ENCODE measurements at regions not wholly inside any gene's neighbourhood (a gene's known extent, or its start where the extent isn't known, plus 50 kb on each side); places are given as distances from the start of the nearest gene placed in this dataset.

DNA sequence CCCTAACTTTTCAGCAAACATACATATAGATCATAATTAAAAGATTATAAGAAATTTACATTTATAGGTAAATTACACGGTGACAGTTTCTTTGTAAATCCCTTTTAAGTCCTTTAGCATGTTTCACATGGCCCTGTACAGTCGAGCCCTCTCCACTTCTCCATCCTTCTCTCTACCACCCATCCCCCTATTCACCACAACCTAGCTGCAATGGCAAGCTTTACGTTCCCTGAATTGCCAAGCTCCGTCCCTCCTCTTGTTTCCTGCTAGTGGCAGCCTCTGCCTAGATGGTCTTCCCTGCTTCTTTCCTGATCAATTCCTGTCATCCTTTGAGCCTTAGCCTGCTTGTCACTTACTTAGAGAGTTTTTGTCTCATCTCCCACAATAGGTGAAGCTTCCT, 116.2 kb downstream of the TMA16 start:
- DNase-seq: no peak
- Mint-ChIP-seq H3K4me1 (peaks cover 3% of the 10 kb centered on the region), H3K27ac (no peak overlapping the region), H3K4me3 (no peak overlapping the region), H3K9me3 (peaks cover under 1% of the 10 kb centered on the region), H3K27me3 (no peaks in the 10 kb centered on the region), H3K36me3 (no peaks in the 10 kb centered on the region)
- POLR2A ChIA-PET: no interaction called here
- ATAC-seq (ENCODE audit: low read depth): no peak

DNA sequence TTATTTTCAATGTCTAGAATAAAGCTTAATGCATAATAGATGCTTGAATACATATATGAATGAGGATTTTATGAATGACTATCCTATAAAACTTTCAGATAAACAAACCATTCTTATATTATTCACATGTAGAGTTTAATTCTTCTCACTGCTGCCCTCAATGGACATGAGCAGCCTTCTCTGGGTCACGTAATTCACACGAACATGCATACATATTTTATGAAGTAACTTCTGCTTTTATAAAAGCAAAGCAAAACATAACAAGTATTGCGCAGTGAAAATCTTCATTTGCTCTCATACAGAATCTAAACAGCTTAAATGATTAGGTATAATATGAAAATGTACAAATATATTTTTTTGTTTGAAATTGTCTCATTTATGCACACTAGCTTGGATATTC, 116.7 kb downstream of the TMA16 start:
- ATAC-seq (ENCODE audit: low read depth) (no peak), DNase-seq (no peak)
- no peak overlapping the region for H3K4me3 Mint-ChIP-seq
- no peaks in the 10 kb centered on the region for H3K9me3 Mint-ChIP-seq
- no peaks in the 10 kb centered on the region for H3K36me3 Mint-ChIP-seq
- no peaks in the 10 kb centered on the region for H3K27me3 Mint-ChIP-seq
- peaks cover 3% of the 10 kb centered on the region for H3K4me1 Mint-ChIP-seq
- POLR2A ChIA-PET: no interaction called here
- no peak overlapping the region for H3K27ac Mint-ChIP-seq

DNA sequence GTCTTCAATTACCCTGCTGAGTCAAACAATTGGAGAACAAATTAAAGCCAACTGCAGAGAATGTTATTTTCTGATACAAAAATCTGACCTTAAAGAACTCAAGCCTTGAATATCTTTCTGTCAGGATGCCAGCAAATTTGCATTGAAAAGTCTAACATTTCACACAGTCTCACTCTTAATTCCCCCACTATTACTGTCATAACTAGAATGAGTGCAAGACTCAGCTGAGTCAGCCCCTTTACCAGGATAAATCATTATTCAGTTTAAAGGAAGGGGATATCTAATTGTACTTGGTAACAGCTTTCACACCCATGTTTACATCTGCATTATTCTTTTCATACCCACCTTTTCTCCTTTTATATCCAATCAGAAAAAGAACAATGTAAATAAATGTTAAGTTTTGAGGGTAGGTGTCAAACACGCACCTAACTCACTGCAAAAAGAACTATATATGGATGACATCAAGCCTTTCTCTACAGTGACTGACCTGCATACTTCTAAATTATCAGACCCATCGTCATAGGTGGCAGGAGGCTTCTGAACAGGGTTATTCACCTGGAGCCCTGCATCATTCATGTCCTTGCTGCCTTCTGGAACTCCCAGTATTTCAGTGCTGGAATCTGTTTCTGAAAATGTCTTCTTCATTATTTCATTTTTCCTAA, 117.4 kb downstream of the TMA16 start:
- DNase-seq (no peak), ATAC-seq (ENCODE audit: low read depth) (no peak)
- Mint-ChIP-seq H3K4me3 (no peak overlapping the region), H3K27me3 (no peaks in the 10 kb centered on the region), H3K36me3 (no peaks in the 10 kb centered on the region), H3K4me1 (peaks cover 3% of the 10 kb centered on the region), H3K9me3 (no peaks in the 10 kb centered on the region), H3K27ac (no peak overlapping the region)
- POLR2A ChIA-PET: no interaction called here

DNA sequence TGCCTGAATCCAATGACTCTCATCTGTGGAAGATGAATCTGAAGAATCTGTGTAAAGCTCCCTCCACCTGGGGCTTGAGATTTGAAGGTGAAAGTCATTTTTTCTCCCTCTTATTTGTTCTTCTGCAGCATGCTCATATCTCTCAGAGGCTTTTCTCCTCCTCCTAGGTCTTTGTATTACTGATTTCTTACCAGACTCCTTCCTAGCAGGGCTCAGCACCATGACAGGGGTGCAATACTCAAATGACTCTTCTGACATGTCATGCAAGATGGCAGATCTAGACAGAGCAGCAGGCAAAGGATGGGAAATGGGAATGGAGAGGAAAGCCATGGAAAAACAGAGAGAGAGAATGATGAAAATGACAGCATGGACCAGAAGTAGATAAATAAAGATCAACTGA, 118.3 kb downstream of the TMA16 start:
- no peaks in the 10 kb centered on the region for H3K4me1 Mint-ChIP-seq
- no peaks in the 10 kb centered on the region for H3K27me3 Mint-ChIP-seq
- DNase-seq: no peak
- H3K9me3 Mint-ChIP-seq: no peaks in the 10 kb centered on the region
- H3K36me3 Mint-ChIP-seq: no peaks in the 10 kb centered on the region
- no peak overlapping the region for H3K27ac Mint-ChIP-seq
- POLR2A ChIA-PET: no interaction called here
- ATAC-seq (ENCODE audit: low read depth): no peak
- H3K4me3 Mint-ChIP-seq: no peak overlapping the region

DNA sequence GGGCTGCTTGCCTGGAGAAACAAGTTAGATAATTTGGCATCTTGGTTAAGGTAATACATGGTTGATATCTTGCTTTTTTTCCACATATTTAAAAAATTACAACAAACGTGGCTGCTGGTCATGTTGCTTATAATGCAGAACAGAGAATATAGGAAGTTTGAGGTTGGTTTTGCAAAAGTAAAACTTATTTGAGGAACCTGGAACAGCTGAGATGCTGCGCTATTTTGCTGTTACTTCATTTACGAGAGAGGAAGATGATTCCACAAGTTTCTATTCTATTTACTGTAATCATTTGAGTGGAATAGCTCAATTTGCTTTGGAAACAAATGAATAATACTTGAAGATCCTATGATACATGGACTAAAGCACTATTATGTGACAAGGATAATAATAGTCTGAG, 118.9 kb downstream of the TMA16 start:
- H3K9me3 Mint-ChIP-seq: no peaks in the 10 kb centered on the region
- H3K27ac Mint-ChIP-seq: no peak overlapping the region
- H3K36me3 Mint-ChIP-seq: no peaks in the 10 kb centered on the region
- DNase-seq (no peak), ATAC-seq (ENCODE audit: low read depth) (no peak)
- POLR2A ChIA-PET: no interaction called here
- H3K27me3 Mint-ChIP-seq: no peaks in the 10 kb centered on the region
- H3K4me3 Mint-ChIP-seq: no peak overlapping the region
- H3K4me1 Mint-ChIP-seq: no peaks in the 10 kb centered on the region

DNA sequence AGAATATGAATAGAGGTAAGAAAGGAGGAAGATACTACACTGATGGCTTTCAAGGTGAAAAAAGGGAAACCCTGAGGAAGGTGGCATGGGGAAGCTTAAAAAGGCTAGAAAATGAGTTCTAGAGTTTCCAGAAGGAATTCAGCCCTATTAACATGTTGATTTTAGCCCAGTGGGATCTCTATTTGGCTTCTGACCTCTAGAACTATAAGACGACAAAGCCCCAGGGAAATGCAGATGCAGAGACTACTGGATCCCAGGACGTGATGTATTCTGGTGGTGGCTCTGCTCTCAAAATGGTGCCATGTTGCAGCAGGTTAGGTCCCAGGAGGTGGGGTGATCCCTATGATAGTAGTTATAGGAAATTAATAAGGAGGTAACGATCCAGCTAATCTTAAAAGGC, 120.4 kb downstream of the TMA16 start:
- DNase-seq (no peak), ATAC-seq (ENCODE audit: low read depth) (no peak)
- Mint-ChIP-seq H3K27ac (no peak overlapping the region), H3K4me3 (no peak overlapping the region), H3K9me3 (no peaks in the 10 kb centered on the region), H3K36me3 (no peaks in the 10 kb centered on the region), H3K27me3 (no peaks in the 10 kb centered on the region), H3K4me1 (no peaks in the 10 kb centered on the region)
- POLR2A ChIA-PET: no interaction called here

DNA sequence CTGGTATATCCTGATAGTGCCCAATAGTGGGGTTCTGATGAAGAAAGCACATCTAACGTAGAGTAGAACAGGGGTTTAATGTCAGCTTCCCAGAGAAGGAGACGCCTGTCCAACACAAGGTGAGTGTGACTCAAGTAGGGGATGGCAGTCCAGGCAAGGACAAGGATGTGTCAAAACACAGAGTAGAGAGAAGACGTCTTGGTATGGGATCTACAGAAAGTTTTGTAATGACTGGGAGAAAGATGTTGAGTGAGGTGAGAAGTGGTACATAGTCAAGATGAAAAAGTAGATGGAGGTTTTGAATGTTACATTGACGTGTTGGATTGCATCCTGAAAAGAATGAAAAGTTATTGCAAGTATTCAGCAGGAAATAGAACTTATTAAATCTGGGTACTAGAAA, 124.4 kb downstream of the TMA16 start:
- Mint-ChIP-seq H3K36me3 (no peaks in the 10 kb centered on the region), H3K4me3 (no peak overlapping the region), H3K27me3 (no peaks in the 10 kb centered on the region), H3K4me1 (no peaks in the 10 kb centered on the region), H3K9me3 (no peaks in the 10 kb centered on the region), H3K27ac (no peak overlapping the region)
- DNase-seq: no peak
- ATAC-seq (ENCODE audit: low read depth): no peak
- POLR2A ChIA-PET: no interaction called here

DNA sequence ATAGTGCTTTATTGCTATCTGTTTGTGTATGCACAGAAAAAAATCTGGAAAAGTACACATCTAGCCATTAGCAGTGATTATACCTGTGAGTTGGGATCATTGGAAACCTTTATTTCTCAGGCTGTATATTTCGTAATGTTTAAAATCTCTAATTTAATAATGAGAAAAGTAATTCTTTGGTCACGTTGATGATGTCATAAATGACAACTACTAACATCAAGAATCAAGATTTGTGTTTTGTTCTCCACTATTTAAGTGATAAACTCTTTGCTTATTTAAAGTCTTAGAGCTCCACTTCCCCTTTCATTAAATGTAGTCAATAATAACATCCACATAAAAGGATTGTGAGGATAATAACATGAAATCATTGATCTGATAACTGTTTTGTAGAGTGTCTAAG, 126.2 kb downstream of the TMA16 start:
- no peaks in the 10 kb centered on the region for H3K27me3 Mint-ChIP-seq
- no peaks in the 10 kb centered on the region for H3K4me1 Mint-ChIP-seq
- POLR2A ChIA-PET: no interaction called here
- H3K27ac Mint-ChIP-seq: no peak overlapping the region
- DNase-seq (no peak), ATAC-seq (ENCODE audit: low read depth) (no peak)
- no peaks in the 10 kb centered on the region for H3K36me3 Mint-ChIP-seq
- no peaks in the 10 kb centered on the region for H3K9me3 Mint-ChIP-seq
- no peak overlapping the region for H3K4me3 Mint-ChIP-seq

DNA sequence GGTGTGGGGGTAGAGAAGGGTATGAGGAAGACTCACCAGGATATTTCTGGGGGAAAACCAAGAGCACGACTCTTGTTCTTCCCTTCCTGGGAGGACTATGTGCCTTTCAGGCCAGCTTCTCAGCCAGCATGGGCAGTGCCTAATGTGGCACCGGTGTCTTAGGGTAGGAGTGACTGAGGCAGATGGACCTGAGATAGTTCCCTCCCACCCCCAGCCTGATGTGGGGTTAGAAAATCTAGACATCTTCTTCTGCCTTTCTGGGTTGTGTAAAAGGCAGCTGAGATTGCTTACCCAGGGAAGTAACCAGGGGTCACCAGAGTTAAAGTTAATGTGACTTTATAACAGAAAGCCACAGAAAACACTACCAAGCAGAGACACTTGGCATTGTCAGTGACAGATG, 127.3 kb downstream of the TMA16 start:
- no peak for DNase-seq
- Mint-ChIP-seq H3K36me3 (no peaks in the 10 kb centered on the region), H3K9me3 (no peaks in the 10 kb centered on the region), H3K27me3 (no peaks in the 10 kb centered on the region), H3K4me1 (no peaks in the 10 kb centered on the region), H3K27ac (no peak overlapping the region), H3K4me3 (no peak overlapping the region)
- ATAC-seq (ENCODE audit: low read depth): no peak
- POLR2A ChIA-PET: no interaction called here

DNA sequence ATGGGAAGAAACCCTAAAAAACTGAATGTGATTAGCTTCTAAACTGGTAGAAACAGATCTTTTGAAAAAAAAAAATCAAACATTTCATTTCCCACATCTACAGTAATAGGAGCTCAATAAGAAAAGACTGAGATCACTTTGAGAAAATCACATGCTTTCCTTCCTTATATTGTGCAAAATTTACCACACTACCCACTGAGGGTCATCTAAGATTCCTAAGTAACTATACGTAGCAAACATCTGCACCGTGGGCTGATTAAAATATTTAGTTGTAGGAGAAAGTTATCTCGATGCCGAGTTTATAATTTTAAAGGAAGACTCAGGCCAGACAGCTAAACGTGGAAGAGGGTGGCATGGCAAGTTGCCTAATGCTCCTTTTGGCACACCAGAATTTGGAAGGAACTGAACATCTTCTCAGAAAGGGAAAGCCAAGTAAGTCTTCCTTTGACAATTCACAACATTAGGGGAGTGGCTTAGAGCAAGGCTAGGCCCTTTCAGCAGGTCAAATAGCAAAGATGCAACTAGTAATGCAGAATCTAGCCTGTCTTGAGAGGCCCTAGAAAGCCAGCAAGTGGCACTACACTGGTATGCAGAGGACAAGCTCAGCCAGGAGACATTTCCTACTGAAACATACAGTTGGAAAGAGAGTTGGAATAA, 128.0 kb downstream of the TMA16 start:
- no peaks in the 10 kb centered on the region for H3K36me3 Mint-ChIP-seq
- DNase-seq (no peak), ATAC-seq (ENCODE audit: low read depth) (no peak)
- no peaks in the 10 kb centered on the region for H3K27me3 Mint-ChIP-seq
- POLR2A ChIA-PET: no interaction called here
- no peaks in the 10 kb centered on the region for H3K4me1 Mint-ChIP-seq
- no peak overlapping the region for H3K27ac Mint-ChIP-seq
- H3K4me3 Mint-ChIP-seq: no peak overlapping the region
- no peaks in the 10 kb centered on the region for H3K9me3 Mint-ChIP-seq

DNA sequence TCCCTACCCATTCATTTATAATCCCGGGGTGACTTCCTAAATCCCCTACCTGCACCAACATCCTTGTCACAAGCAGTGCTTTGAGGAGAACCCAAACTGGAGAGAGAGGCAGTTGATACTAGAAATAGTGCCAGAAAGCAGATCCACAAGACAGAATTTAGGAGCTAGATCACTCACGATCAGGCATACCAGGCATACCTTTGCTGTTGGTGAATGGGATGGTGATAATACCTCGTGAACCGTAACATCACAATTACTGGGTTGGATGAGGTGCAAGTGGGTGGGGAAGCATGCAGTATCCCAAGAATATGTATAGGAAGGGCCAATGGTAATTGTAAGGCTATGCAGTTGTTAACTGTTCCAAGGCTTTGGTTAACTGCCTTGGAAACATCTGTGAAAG, 129.3 kb downstream of the TMA16 start:
- POLR2A ChIA-PET: no interaction called here
- H3K9me3 Mint-ChIP-seq: peaks cover 2% of the 10 kb centered on the region
- no peak overlapping the region for H3K4me3 Mint-ChIP-seq
- no peaks in the 10 kb centered on the region for H3K4me1 Mint-ChIP-seq
- ATAC-seq (ENCODE audit: low read depth) (no peak), DNase-seq (no peak)
- no peak overlapping the region for H3K27ac Mint-ChIP-seq
- H3K27me3 Mint-ChIP-seq: no peaks in the 10 kb centered on the region
- H3K36me3 Mint-ChIP-seq: no peaks in the 10 kb centered on the region

DNA sequence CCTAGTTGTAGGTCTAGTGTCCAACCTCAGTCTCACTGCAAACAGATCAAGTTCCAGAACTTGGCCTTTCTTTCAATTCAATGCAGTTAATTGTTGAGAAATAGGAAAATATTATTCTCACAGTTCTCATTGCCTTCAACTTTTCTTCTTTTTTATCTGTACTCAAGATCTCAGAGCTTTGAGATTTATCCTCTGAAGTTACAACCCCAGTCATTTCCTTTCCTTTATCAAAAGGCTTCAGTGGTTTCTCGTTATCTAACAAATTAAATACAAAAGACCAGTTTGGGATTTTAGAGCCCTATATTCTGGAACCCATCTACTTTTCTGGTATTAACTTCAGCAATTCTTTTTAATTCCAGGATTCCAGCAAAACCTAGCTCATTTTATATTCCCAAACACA, 130.2 kb downstream of the TMA16 start:
- POLR2A ChIA-PET: no interaction called here
- no peaks in the 10 kb centered on the region for H3K4me1 Mint-ChIP-seq
- ATAC-seq (ENCODE audit: low read depth): no peak
- no peak overlapping the region for H3K4me3 Mint-ChIP-seq
- no peak overlapping the region for H3K27ac Mint-ChIP-seq
- no peaks in the 10 kb centered on the region for H3K36me3 Mint-ChIP-seq
- no peaks in the 10 kb centered on the region for H3K27me3 Mint-ChIP-seq
- peaks cover 2% of the 10 kb centered on the region for H3K9me3 Mint-ChIP-seq
- no peak for DNase-seq

DNA sequence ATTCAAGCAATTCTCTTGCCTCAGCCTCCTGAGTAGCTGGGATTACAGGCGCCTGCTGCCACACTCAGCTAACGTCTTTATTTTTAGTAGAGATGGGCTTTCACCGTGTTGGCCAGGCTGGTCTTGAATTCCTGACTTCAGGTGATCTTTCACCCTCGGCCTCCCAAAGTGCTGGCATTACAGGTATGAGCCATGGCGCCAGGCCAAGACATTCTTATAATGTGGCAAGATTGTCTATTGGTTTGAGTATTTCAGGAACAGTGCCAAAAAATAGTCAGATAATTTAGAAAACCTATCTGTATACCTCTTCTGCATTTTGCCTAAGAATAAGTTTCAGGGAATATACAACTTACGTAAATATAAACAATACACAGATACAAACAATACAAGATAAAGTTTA, 136.8 kb downstream of the TMA16 start:
- DNase-seq (no peak), ATAC-seq (ENCODE audit: low read depth) (no peak)
- POLR2A ChIA-PET: no interaction called here
- H3K9me3 Mint-ChIP-seq: peaks cover 2% of the 10 kb centered on the region
- H3K27me3 Mint-ChIP-seq: no peaks in the 10 kb centered on the region
- no peaks in the 10 kb centered on the region for H3K36me3 Mint-ChIP-seq
- no peak overlapping the region for H3K4me3 Mint-ChIP-seq
- no peak overlapping the region for H3K27ac Mint-ChIP-seq
- H3K4me1 Mint-ChIP-seq: no peaks in the 10 kb centered on the region

DNA sequence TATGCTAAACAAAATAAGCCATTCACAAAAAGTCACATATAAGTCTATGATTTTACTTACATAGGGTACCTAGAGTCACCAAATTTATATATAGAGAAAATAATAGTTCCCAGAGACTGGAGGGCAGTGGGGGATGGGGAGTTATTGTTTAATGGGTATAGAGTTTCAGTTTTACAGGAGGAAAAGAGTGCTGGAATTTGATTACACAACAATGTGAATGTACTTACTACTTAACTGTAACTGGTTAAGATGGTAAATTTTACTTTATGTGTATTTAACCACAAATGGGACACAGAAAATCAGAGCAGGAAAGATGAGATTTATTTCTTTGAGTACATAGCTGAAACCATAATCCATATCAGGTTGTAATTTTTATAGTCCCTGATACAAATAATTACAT, 144.4 kb downstream of the TMA16 start:
- Mint-ChIP-seq H3K36me3 (no peaks in the 10 kb centered on the region), H3K4me3 (no peak overlapping the region), H3K27ac (no peak overlapping the region), H3K4me1 (no peaks in the 10 kb centered on the region), H3K27me3 (no peaks in the 10 kb centered on the region), H3K9me3 (no peaks in the 10 kb centered on the region)
- POLR2A ChIA-PET: no interaction called here
- ATAC-seq (ENCODE audit: low read depth) (no peak), DNase-seq (no peak)
